NB4 (cell line): ENCODE measurements at regions not wholly inside any gene's neighbourhood (a gene's known extent, or its start where the extent isn't known, plus 50 kb on each side); places are given as distances from the start of the nearest gene placed in this dataset.

Experiments used
- DNase-seq: peaks from one replicate; pipeline ENCODE4 v3.0.0; 2010; ENCODE audit warnings: low read depth
- H3K4me3 ChIP-seq: one replicate; pipeline ENCODE4 v1.5.1; 2011; ENCODE audit warnings: mild to moderate bottlenecking, low read depth, low read length, moderate library complexity
- CTCF ChIP-seq: IDR thresholded peaks from one replicate; pipeline ENCODE4 v1.5.1; 2012; ENCODE audit warnings: low read depth, low read length
- MAX ChIP-seq: IDR thresholded peaks from 2 replicates; pipeline ENCODE4 v1.6.1; 2011; ENCODE audit warnings: low read depth, low read length
- MYC ChIP-seq: IDR thresholded peaks from 2 replicates; pipeline ENCODE4 v1.6.1; 2011; ENCODE audit warnings: low read depth, low read length
- POLR2A ChIP-seq: IDR thresholded peaks from 2 replicates; pipeline ENCODE4 v1.6.1; 2011; ENCODE audit warnings: mild to moderate bottlenecking; ENCODE audit not compliant: insufficient read length; ENCODE audit errors: extremely low read depth

DNA sequence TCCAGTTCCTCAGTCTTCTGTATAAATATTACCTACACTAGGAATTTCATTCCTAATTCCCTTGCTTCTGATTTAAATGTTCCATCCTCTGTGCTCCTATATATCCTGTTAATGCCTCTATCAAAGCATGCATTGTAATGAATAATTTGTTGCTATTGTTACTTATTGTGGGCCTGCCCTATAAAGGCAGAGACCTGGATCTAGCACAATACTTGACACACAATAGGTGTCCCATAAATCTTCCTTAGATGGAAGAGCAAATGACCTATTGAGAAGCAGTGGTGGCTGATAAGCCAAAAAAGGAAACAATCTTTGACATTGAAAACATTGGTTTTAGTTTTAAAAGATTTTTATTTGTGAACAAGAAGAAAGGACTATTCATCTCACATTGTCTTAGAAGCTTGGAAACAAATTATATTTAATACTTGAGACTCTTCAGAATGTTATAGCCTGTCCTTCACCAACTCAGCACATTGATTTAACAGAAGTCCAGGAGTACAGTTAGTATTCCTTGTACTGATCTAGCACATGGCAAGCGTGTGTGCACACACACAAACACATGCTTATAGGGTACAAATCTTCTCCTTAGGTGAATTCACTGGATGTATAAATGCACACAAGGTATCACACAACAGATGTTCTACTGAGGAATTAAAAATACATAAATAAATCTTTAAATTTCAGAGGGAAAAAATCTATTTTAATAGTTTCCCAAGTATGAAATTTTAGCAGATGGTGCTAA lies 135.9 kb downstream of the DUSP6 start:
- DNase-seq = no peak
- H3K4me3 ChIP-seq = no peak overlapping the region
- TF ChIP-seq MAX = no peak

DNA sequence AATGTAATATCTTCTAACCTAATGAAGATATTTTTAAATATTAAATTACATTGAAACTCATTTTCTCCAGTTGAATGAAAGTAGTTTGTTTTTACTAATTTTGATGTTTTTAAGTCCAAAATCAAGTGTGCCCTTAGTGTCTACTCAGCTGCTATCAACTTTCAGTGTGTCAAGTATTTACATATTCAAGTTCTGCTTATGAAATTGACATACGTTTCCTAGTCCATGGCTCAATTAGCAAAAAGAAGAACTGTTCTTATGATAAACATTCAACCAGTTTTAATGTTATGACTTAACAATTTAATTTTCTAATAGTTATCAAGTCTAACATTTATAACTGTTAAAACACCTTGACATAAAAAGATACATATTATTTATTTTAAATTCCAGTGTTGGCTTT lies 137.1 kb downstream of the DUSP6 start:
- no peak overlapping the region for H3K4me3 ChIP-seq
- no peak for TF ChIP-seq MYC
- TF ChIP-seq POLR2A = no peak
- no peak for TF ChIP-seq CTCF
- TF ChIP-seq MAX = no peak
- DNase-seq = no peak

- DNase-seq = no peak
- TF ChIP-seq MYC = no peak
- TF ChIP-seq MAX = no peak
- TF ChIP-seq POLR2A = no peak
- no peak for TF ChIP-seq CTCF
Observed at GRCh38 chr12:89213747-89214146, 138.6 kb downstream of the DUSP6 start.

GRCh38 chr12:89213139-89213538 lies 139.2 kb downstream of the DUSP6 start:
- TF ChIP-seq POLR2A = no peak
- TF ChIP-seq CTCF = no peak
- no peak for TF ChIP-seq MYC
- no peak for TF ChIP-seq MAX
- DNase-seq = no peak

More at GRCh38 chr12:89213747-89214146, 138.6 kb downstream of the DUSP6 start:
- H3K4me3 ChIP-seq = no peak overlapping the region

GRCh38 chr12:89212339-89212771 lies 139.9 kb downstream of the DUSP6 start:
- TF ChIP-seq CTCF (no peak), MYC (no peak), MAX (no peak), POLR2A (no peak)
- no peak overlapping the region for H3K4me3 ChIP-seq
- DNase-seq = peak; percentile 32

More at GRCh38 chr12:89213139-89213538, 139.2 kb downstream of the DUSP6 start:
- H3K4me3 ChIP-seq = no peak overlapping the region

GRCh38 chr12:89211456-89211855 lies 140.8 kb downstream of the DUSP6 start:
- H3K4me3 ChIP-seq = no peak overlapping the region
- no peak for TF ChIP-seq POLR2A
- no peak for TF ChIP-seq MYC
- TF ChIP-seq CTCF = no peak
- TF ChIP-seq MAX = no peak
- DNase-seq = no peak
